AG04449 (cell line): ENCODE measurements at regions not wholly inside any gene's neighbourhood (a gene's known extent, or its start where the extent isn't known, plus 50 kb on each side); places are given as distances from the start of the nearest gene placed in this dataset.

ENCODE experiments used
- CTCF ChIA-PET: fragments of 350-600 bp; formaldehyde crosslinking; extraction: SDS; loops from one replicate; lab custom pipeline; 2021; ENCODE audit warnings: antibody characterized with exemption; lab: Yijun Ruan, JAX
- POLR2A ChIA-PET: fragments of 400-600, 350-600 bp; formaldehyde crosslinking; extraction: SDS; loops from one replicate; lab custom pipeline; 2020; ENCODE audit warnings: antibody characterized with exemption, inconsistent platforms; lab: Yijun Ruan, JAX
- DNase-seq: peaks from one replicate; pipeline ENCODE4 v3.0.0-alpha.2; 2010; ENCODE audit warnings: low read depth, low spot score
- H3K4me3 ChIP-seq: 2 replicates; pipeline ENCODE4 v1.5.1; 2011; ENCODE audit warnings: low read depth, mild to moderate bottlenecking, control low read depth, low read length
- CTCF ChIP-seq: IDR thresholded peaks from one replicate; pipeline ENCODE4 v1.5.1; 2011; ENCODE audit warnings: mild to moderate bottlenecking, moderate library complexity, low read length, control low read depth, inconsistent platforms; ENCODE audit not compliant: insufficient read depth; ENCODE audit errors: missing control alignments

DNA sequence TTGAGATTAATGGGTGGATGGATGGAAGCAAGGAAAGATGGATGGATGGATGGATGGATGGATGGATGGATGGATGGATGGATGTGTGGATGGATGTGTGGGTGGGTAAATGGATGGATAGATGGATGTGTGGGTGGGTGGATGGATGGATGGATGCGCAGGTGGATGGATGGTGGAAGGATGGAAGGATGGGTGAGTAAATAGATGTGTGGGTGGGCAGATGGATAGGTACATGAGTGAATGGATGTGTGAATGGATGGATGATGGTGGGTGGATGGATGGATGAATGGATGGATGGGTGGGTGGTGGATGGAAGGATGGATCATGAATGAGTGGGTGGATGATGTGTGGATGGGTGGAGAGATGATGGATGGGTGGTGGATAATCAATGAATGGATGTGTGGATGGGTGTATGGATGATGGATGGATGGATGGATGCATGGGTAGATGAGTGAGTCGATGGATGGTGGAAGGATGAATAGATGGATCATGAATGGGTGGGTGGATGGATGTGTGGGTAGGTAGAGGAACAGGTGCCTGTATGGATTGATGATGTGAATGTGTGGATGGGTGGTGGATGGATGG lies 375.2 kb downstream of the BRD1 start:
- CTCF ChIA-PET = no interaction called here
- TF ChIP-seq CTCF = no peak
- POLR2A ChIA-PET = no interaction called here
- no peak for DNase-seq
- H3K4me3 ChIP-seq = no peak overlapping the region

DNA sequence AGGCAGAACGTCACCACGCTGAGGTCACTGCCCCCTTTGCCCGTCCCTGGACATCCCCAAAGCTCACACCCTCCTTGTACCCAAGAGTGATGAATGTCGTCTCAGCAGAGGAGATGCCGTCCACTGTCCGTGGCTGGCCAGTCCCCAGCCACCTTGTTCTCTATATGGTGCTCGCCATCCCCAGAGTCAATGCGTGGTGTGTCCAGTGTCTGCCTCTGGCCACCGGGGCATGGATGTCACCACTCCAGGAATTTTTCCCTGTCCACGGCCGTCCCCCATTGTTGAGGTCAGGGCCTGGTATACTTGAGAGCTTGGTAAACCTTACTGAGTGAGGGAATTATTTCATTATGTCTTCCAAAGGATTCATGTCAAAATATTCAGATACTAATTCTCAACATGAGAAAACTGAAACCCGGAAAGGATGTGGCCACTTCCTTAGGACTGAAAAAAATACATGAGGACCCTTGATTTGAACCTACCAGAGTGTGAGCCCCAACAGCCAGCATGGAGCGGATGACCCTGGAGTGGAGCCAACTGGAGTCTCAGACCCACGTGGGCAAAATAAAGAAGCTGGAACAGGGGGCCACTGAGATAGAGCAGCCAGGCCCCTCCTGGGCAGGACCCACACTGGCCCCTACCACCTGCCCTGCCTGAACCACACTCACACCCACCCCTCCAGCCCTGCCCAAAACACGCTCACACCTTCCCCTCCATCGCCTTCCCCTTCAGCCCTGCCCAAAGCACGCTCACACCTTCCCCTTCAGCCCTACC lies 376.4 kb downstream of the BRD1 start:
- ChIA-PET POLR2A (no interaction called here), CTCF (no interaction called here)
- TF ChIP-seq CTCF = no peak
- no peak overlapping the region for H3K4me3 ChIP-seq
- no peak for DNase-seq

- TF ChIP-seq CTCF = no peak
- ChIA-PET CTCF (no interaction called here), POLR2A (no interaction called here)
- H3K4me3 ChIP-seq = no peak overlapping the region
- DNase-seq = no peak
These were observed 377.2 kb downstream of the BRD1 start for GRCh38 chr22:49450498-49450897.

GRCh38 chr22:49449811-49450446 lies 377.7 kb downstream of the BRD1 start:
- POLR2A ChIA-PET = no interaction called here
- TF ChIP-seq CTCF = no peak
- no peak overlapping the region for H3K4me3 ChIP-seq
- CTCF ChIA-PET = no interaction called here
- no peak for DNase-seq

DNA sequence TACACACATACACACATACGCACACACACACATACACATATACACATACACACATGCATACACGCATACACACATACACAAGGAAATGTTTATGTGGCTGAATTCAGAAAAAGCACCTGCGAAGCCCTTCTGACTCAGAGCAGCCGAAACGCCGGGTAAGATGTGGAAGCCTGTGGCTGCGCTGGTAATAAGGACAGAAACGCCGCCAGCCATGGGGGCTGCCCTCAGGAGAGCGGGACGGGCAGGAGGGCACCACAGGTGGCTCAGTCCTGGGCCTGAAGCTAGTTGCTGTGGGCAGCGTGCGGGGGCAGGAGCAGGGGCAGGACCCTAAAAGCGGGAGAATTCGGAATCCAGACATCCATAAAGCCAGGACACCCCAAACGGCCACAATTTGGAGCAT lies 378.3 kb downstream of the BRD1 start:
- ChIA-PET POLR2A (no interaction called here), CTCF (no interaction called here)
- DNase-seq = no peak
- TF ChIP-seq CTCF = no peak
- no peak overlapping the region for H3K4me3 ChIP-seq

- H3K4me3 ChIP-seq = no peak overlapping the region
- CTCF ChIA-PET = no interaction called here
- no peak for DNase-seq
- POLR2A ChIA-PET = no interaction called here
- no peak for TF ChIP-seq CTCF
These were observed 379.1 kb downstream of the BRD1 start for GRCh38 chr22:49448526-49448925.
